SU-DHL-6 (cell line): ENCODE measurements at regions not wholly inside any gene's neighbourhood (a gene's known extent, or its start where the extent isn't known, plus 50 kb on each side); places are given as distances from the start of the nearest gene placed in this dataset.

ENCODE experiments used
- H2AFZ ChIP-seq: fragments of 200-600 bp; sonication (generic); 2 replicates; pipeline ENCODE4 v1.6.1; 2014; ENCODE audit warnings: low read depth, mild to moderate bottlenecking, moderate library complexity, mixed read lengths, antibody characterized with exemption, low read length; ENCODE audit not compliant: severe bottlenecking
- H3F3A ChIP-seq: fragments of 200-600 bp; shearing (Covaris generic); 2 replicates; pipeline ENCODE4 v1.6.0; 2016; ENCODE audit warnings: antibody characterized with exemption, mild to moderate bottlenecking; ENCODE audit not compliant: insufficient read depth
- H3K27ac ChIP-seq: fragments of 200-600 bp; sonication (generic); 2 replicates; pipeline ENCODE4 v1.5.1; 2016; ENCODE audit warnings: low read depth, mild to moderate bottlenecking, low read length, moderate library complexity, mixed read lengths
- H3K27me3 ChIP-seq: fragments of 200-600 bp; sonication (generic), shearing (Covaris generic); 2 replicates; pipeline ENCODE4 v1.6.0; 2014; ENCODE audit warnings: mild to moderate bottlenecking, low read length
- H3K36me3 ChIP-seq: fragments of 200-600 bp; sonication (generic); 2 replicates; pipeline ENCODE4 v1.6.1; 2014; ENCODE audit warnings: mild to moderate bottlenecking, low read length, mixed read lengths
- H3K4me2 ChIP-seq: fragments of 300-600, 200-600 bp; shearing (Covaris generic), sonication (generic); 2 replicates; pipeline ENCODE4 v1.6.0; 2014; ENCODE audit warnings: low read length, low read depth, mild to moderate bottlenecking; ENCODE audit not compliant: poor library complexity, severe bottlenecking
- H3K4me3 ChIP-seq: fragments of 200-600 bp; sonication (generic); 2 replicates; pipeline ENCODE4 v1.5.1; 2014; ENCODE audit warnings: antibody characterized with exemption, low read length, mild to moderate bottlenecking, mixed read lengths; ENCODE audit not compliant: insufficient read depth, poor library complexity, severe bottlenecking
- H3K79me2 ChIP-seq: fragments of 200-600 bp; sonication (generic); 2 replicates; pipeline ENCODE4 v1.6.1; 2014; ENCODE audit warnings: mild to moderate bottlenecking, low read length, moderate library complexity; ENCODE audit not compliant: insufficient read depth
- H3K9ac ChIP-seq: fragments of 200-600 bp; sonication (generic); 2 replicates; pipeline ENCODE4 v1.7.0; 2014; ENCODE audit warnings: mild to moderate bottlenecking, low read length
- H3K9me2 ChIP-seq: fragments of 200-600 bp; sonication (generic); replicated peaks from 2 replicates; pipeline ENCODE4 v1.6.1; 2014; ENCODE audit warnings: low read length; ENCODE audit not compliant: insufficient read depth
- H3K9me3 ChIP-seq: fragments of 200-600 bp; sonication (generic); 2 replicates; pipeline ENCODE4 v1.6.1; 2014; ENCODE audit warnings: low read length, mixed read lengths; ENCODE audit not compliant: insufficient read depth
- H4K20me1 ChIP-seq: fragments of 200-600 bp; sonication (generic); 2 replicates; pipeline ENCODE4 v1.6.1; 2014; ENCODE audit warnings: low read depth, mild to moderate bottlenecking, antibody characterized with exemption, low read length, moderate library complexity, mixed read lengths
- EZH2phosphoT487 ChIP-seq: fragments of 200-600 bp; sonication (generic), shearing (Covaris generic); conservative IDR thresholded peaks from 2 replicates; pipeline ENCODE4 v1.6.1; 2018; ENCODE audit warnings: mild to moderate bottlenecking, antibody characterized with exemption, low read length, moderate library complexity, mixed read lengths
- TF ChIP-seq, protein P1 (sequence below): fragments of 200-600 bp; sonication (generic); IDR thresholded peaks from one replicate; pipeline ENCODE4 v1.5.1; 2017; ENCODE audit warnings: antibody characterized with exemption, mild to moderate bottlenecking, low read length, moderate library complexity; ENCODE audit not compliant: insufficient read depth, poor library complexity, severe bottlenecking

GRCh38 chr12:92551210-92551609 lies 151.6 kb upstream of the PLEKHG7 start:
- Histone ChIP-seq H3K79me2 (no peaks in the 10 kb centered on the region), H4K20me1 (no peaks in the 10 kb centered on the region), H3K9ac (no peak overlapping the region), H3F3A (no peaks in the 10 kb centered on the region), H3K27ac (no peak overlapping the region), H2AFZ (no peak overlapping the region), H3K4me3 (no peak overlapping the region), H3K9me3 (no peaks in the 10 kb centered on the region), H3K36me3 (no peaks in the 10 kb centered on the region), H3K27me3 (no peaks in the 10 kb centered on the region), H3K4me2 (no peak overlapping the region), H3K9me2 (no peaks in the 10 kb centered on the region)
- TF ChIP-seq, protein P1, sequence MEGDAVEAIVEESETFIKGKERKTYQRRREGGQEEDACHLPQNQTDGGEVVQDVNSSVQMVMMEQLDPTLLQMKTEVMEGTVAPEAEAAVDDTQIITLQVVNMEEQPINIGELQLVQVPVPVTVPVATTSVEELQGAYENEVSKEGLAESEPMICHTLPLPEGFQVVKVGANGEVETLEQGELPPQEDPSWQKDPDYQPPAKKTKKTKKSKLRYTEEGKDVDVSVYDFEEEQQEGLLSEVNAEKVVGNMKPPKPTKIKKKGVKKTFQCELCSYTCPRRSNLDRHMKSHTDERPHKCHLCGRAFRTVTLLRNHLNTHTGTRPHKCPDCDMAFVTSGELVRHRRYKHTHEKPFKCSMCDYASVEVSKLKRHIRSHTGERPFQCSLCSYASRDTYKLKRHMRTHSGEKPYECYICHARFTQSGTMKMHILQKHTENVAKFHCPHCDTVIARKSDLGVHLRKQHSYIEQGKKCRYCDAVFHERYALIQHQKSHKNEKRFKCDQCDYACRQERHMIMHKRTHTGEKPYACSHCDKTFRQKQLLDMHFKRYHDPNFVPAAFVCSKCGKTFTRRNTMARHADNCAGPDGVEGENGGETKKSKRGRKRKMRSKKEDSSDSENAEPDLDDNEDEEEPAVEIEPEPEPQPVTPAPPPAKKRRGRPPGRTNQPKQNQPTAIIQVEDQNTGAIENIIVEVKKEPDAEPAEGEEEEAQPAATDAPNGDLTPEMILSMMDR: no peak
- no peak for TF ChIP-seq EZH2phosphoT487

DNA sequence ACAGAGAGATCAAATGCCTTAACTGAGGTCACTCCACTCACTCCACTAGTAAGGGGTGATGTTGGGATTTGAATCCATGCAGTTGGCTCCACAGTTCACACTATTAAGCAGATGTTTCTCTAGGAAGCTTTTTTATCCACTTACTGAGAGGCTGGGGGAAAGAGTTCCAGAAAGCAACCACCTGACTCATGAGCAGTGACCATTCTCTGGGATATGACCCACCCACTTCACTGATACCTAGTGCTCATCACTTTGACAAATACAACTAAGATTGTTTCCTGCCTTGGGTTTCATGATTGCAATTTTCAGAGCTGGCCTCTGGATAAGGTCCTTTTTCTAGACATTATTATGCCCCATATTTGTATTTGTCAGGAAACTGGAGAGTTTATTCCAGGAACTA lies 152.1 kb upstream of the PLEKHG7 start:
- H3K9ac ChIP-seq: no peak overlapping the region
- H3K79me2 ChIP-seq: no peaks in the 10 kb centered on the region
- H3K4me3 ChIP-seq: no peak overlapping the region
- H2AFZ ChIP-seq: no peak overlapping the region
- no peaks in the 10 kb centered on the region for H3K36me3 ChIP-seq
- H3K27me3 ChIP-seq: no peaks in the 10 kb centered on the region
- H3K4me2 ChIP-seq: no peak overlapping the region
- H4K20me1 ChIP-seq: no peaks in the 10 kb centered on the region
- H3F3A ChIP-seq: no peaks in the 10 kb centered on the region
- no peaks in the 10 kb centered on the region for H3K9me3 ChIP-seq
- no peak for TF ChIP-seq EZH2phosphoT487
- TF ChIP-seq, protein P1: no peak
- no peak overlapping the region for H3K27ac ChIP-seq
- no peaks in the 10 kb centered on the region for H3K9me2 ChIP-seq

- no peak overlapping the region for H3K4me3 ChIP-seq
- no peaks in the 10 kb centered on the region for H3K9me2 ChIP-seq
- no peaks in the 10 kb centered on the region for H3K27me3 ChIP-seq
- H3K4me2 ChIP-seq: no peak overlapping the region
- no peaks in the 10 kb centered on the region for H3F3A ChIP-seq
- no peak overlapping the region for H2AFZ ChIP-seq
- H3K27ac ChIP-seq: no peak overlapping the region
- TF ChIP-seq EZH2phosphoT487: no peak
- TF ChIP-seq, protein P1: no peak
- H3K9ac ChIP-seq: no peak overlapping the region
- H3K36me3 ChIP-seq: no peaks in the 10 kb centered on the region
- no peaks in the 10 kb centered on the region for H3K79me2 ChIP-seq
- H3K9me3 ChIP-seq: no peaks in the 10 kb centered on the region
- no peaks in the 10 kb centered on the region for H4K20me1 ChIP-seq
Observed at GRCh38 chr12:92550254-92550653, 152.5 kb upstream of the PLEKHG7 start.

DNA sequence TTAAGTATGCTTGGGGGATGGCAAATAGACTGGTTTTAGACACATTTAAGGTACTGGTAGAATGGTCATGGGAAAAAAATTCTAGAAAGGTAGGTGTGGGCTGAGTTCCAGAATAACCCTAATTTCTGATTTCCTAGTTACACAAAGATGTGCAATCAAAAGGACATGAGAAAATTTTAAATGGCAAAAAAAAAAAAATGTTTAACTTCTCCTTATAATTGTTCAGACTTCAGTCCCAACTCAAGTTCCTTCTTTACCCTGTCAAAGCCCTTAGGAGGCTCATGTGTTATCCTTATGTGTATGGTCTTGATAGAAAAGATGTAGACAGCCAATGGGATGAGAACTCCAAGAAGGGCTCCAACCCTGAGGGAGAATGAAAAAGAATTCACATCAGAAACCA lies 153.3 kb upstream of the PLEKHG7 start:
- Histone ChIP-seq H3K9ac (no peak overlapping the region), H3K9me2 (no peaks in the 10 kb centered on the region), H2AFZ (no peak overlapping the region), H3K27ac (no peak overlapping the region), H3K27me3 (no peaks in the 10 kb centered on the region), H3K4me3 (no peak overlapping the region), H3K36me3 (no peaks in the 10 kb centered on the region), H3K79me2 (no peaks in the 10 kb centered on the region), H3K9me3 (no peaks in the 10 kb centered on the region), H3F3A (no peaks in the 10 kb centered on the region), H4K20me1 (no peaks in the 10 kb centered on the region), H3K4me2 (no peak overlapping the region)
- no peak for TF ChIP-seq EZH2phosphoT487
- TF ChIP-seq, protein P1: no peak
